SK-N-SH (cell line): ENCODE measurements at regions not wholly inside any gene's neighbourhood (a gene's known extent, or its start where the extent isn't known, plus 50 kb on each side); places are given as distances from the start of the nearest gene placed in this dataset.

Experiments
- CTCF ChIA-PET: fragments of 300-600, 350-600 bp; formaldehyde crosslinking; extraction: SDS; loops from one replicate; lab custom pipeline; 2021; lab: Yijun Ruan, JAX
- POLR2A ChIA-PET: fragments of 350-600 bp; sonication (Branson Sonifier 250); formaldehyde crosslinking; extraction: SDS; loops from one replicate; lab custom pipeline; 2020; ENCODE audit warnings: antibody characterized with exemption, inconsistent platforms; lab: Yijun Ruan, JAX
- DNase-seq: peaks from one replicate; pipeline ENCODE4 v3.0.0; 2012
- H2AFZ ChIP-seq: fragments of 200-600 bp; sonication (generic); 2 replicates; pipeline ENCODE4 v1.8.1; 2016; ENCODE audit warnings: antibody characterized with exemption, mild to moderate bottlenecking, low read depth
- H3F3A ChIP-seq: fragments of 200-600 bp; sonication (generic); replicated peaks from 2 replicates; pipeline ENCODE3; 2016; ENCODE audit warnings: antibody characterized with exemption, mild to moderate bottlenecking; ENCODE audit not compliant: insufficient read depth
- H3K27ac ChIP-seq, 2 experiments: fragments of 200-500 bp in 1 of 2; fragments of 200-600 bp in 1 of 2; sonication (Bioruptor generic) in 1 of 2; sonication (generic), shearing (Covaris generic) in 1 of 2; 2 replicates each; pipeline versions ENCODE4 v1.5.1 to v1.6.1; 2014 to 2016; ENCODE audit warnings: low read depth in 2 of 2, inconsistent platforms in 1 of 2, low read length in 1 of 2, mild to moderate bottlenecking in 1 of 2, mixed read lengths in 1 of 2
- H3K27me3 ChIP-seq: fragments of 200-600 bp; sonication (generic), shearing (Covaris generic); 2 replicates; pipeline ENCODE4 v1.6.1; 2016; ENCODE audit warnings: mixed run types; ENCODE audit not compliant: insufficient read depth
- H3K36me3 ChIP-seq, 2 experiments: fragments of 200-500 bp in 1 of 2; fragments of 200-600 bp in 1 of 2; sonication (Bioruptor generic) in 1 of 2; sonication (generic) in 1 of 2; replicated peaks in 1 of 2; 2 replicates each; pipeline versions ENCODE3 to v1.5.1; 2014 to 2016; ENCODE audit warnings: low read length in 1 of 2, mild to moderate bottlenecking in 1 of 2; ENCODE audit not compliant: insufficient read depth in 2 of 2, control insufficient read depth in 1 of 2
- H3K4me1 ChIP-seq, 2 experiments: fragments of 200-500 bp in 1 of 2; fragments of 200-600 bp in 1 of 2; sonication (Bioruptor generic) in 1 of 2; sonication (generic), shearing (Covaris generic) in 1 of 2; 2 replicates each; pipeline versions ENCODE4 v1.5.1 to v1.6.1; 2014 to 2016; ENCODE audit warnings: low read depth in 1 of 2, low read length in 1 of 2, mixed run types in 1 of 2; ENCODE audit not compliant: insufficient read depth in 2 of 2, control insufficient read depth in 1 of 2
- H3K4me2 ChIP-seq: fragments of 200-600 bp; sonication (generic), shearing (Covaris generic); 2 replicates; pipeline ENCODE4 v1.6.1; 2017; ENCODE audit warnings: mixed run types
- H3K4me3 ChIP-seq, 2 experiments: fragments of 200-500 bp in 1 of 2; fragments of 200-600 bp in 1 of 2; sonication (Bioruptor generic) in 1 of 2; sonication (generic), shearing (Covaris generic) in 1 of 2; 2 replicates each; pipeline versions ENCODE4 v1.5.1 to v1.8.1; 2014 to 2016; ENCODE audit warnings: low read depth in 2 of 2, inconsistent platforms in 1 of 2, low read length in 1 of 2, mild to moderate bottlenecking in 1 of 2, mixed read lengths in 1 of 2, moderate library complexity in 1 of 2
- H3K79me2 ChIP-seq: fragments of 200-600 bp; sonication (generic); 2 replicates; pipeline ENCODE4 v1.8.1; 2017; ENCODE audit warnings: mild to moderate bottlenecking; ENCODE audit not compliant: insufficient read depth
- H3K9ac ChIP-seq: fragments of 200-600 bp; sonication (generic); 2 replicates; pipeline ENCODE4 v1.6.1; 2017; ENCODE audit warnings: mixed run types
- H3K9me2 ChIP-seq: fragments of 200-600 bp; sonication (generic); 2 replicates; pipeline ENCODE4 v1.6.1; 2017; ENCODE audit warnings: mixed run types
- H3K9me3 ChIP-seq: fragments of 200-600 bp; sonication (generic); 2 replicates; pipeline ENCODE4 v1.6.1; 2017; ENCODE audit warnings: mixed run types, mild to moderate bottlenecking, moderate library complexity
- H4K20me1 ChIP-seq: fragments of 200-600 bp; sonication (generic); 2 replicates; pipeline ENCODE4 v1.6.1; 2017; ENCODE audit warnings: mild to moderate bottlenecking, mixed run types; ENCODE audit not compliant: insufficient read depth
- CHD2 ChIP-seq: fragments of 150-350 bp; IDR thresholded peaks from 2 replicates; pipeline ENCODE4 v1.6.1; 2018; ENCODE audit warnings: low read length; ENCODE audit not compliant: partially characterized antibody
- CTCF ChIP-seq: fragments of 200-600 bp; sonication (generic); IDR thresholded peaks from 2 replicates; pipeline ENCODE4 v1.6.1; 2017; ENCODE audit warnings: antibody characterized with exemption, mild to moderate bottlenecking, moderate library complexity
- EP300 ChIP-seq, 2 experiments: IDR thresholded peaks; 2 replicates each; pipeline versions ENCODE4 v1.4.0 to v1.6.1; 2012; ENCODE audit warnings: borderline replicate concordance in 1 of 2, low read depth in 1 of 2, low read length in 1 of 2
- EZH2phosphoT487 ChIP-seq: fragments of 200-600 bp; sonication (generic); IDR thresholded peaks from 2 replicates; pipeline ENCODE4 v1.6.1; 2017; ENCODE audit warnings: low read depth, mixed run types, mild to moderate bottlenecking, antibody characterized with exemption, moderate library complexity, borderline replicate concordance
- FOXM1 ChIP-seq: IDR thresholded peaks from 2 replicates; pipeline ENCODE4 v1.4.0; 2012; ENCODE audit warnings: low read depth, mild to moderate bottlenecking
- JUND ChIP-seq: IDR thresholded peaks from 2 replicates; pipeline ENCODE4 v1.4.0; 2012
- MAX ChIP-seq: IDR thresholded peaks from 2 replicates; pipeline ENCODE4 v1.4.0; 2012; ENCODE audit warnings: low read depth
- MEF2A ChIP-seq: IDR thresholded peaks from 2 replicates; pipeline ENCODE4 v1.4.0; 2012; ENCODE audit warnings: low read depth, borderline replicate concordance
- NFIC ChIP-seq: IDR thresholded peaks from 2 replicates; pipeline ENCODE4 v1.4.0; 2012; ENCODE audit warnings: borderline replicate concordance
- RAD21 ChIP-seq: IDR thresholded peaks from 2 replicates; pipeline ENCODE4 v1.6.1; 2012; ENCODE audit warnings: mild to moderate bottlenecking, low read length
- RCOR1 ChIP-seq: fragments of 150-350 bp; IDR thresholded peaks from 2 replicates; pipeline ENCODE4 v1.6.1; 2017; ENCODE audit warnings: antibody characterized with exemption, low read length
- RFX5 ChIP-seq: IDR thresholded peaks from 2 replicates; pipeline ENCODE4 v1.6.1; 2012; ENCODE audit warnings: mild to moderate bottlenecking, improper control_type of control experiment, low read length
- RXRA ChIP-seq: IDR thresholded peaks from 2 replicates; pipeline ENCODE4 v1.4.0; 2012; ENCODE audit warnings: low read depth, mild to moderate bottlenecking, borderline replicate concordance
- TEAD4 ChIP-seq: IDR thresholded peaks from 2 replicates; pipeline ENCODE4 v1.4.0; 2012; ENCODE audit warnings: mild to moderate bottlenecking, borderline replicate concordance; ENCODE audit not compliant: insufficient read depth
- ZBTB33 ChIP-seq: IDR thresholded peaks from 2 replicates; pipeline ENCODE4 v1.4.0; 2012; ENCODE audit warnings: low read depth, borderline replicate concordance
- WGBS: methylation state at CpG from one replicate; pipeline ENCODE4 v1.1.6; 2017; ENCODE audit warnings: low lambda C conversion rate; 5-methylcytosine and 5-hydroxymethylcytosine counted together
- TF ChIP-seq, protein P1 (sequence below): fragments of 150-350 bp; IDR thresholded peaks from 2 replicates; pipeline ENCODE4 v1.6.1; 2017; ENCODE audit warnings: antibody characterized with exemption, low read length, low read depth, borderline replicate concordance

DNA sequence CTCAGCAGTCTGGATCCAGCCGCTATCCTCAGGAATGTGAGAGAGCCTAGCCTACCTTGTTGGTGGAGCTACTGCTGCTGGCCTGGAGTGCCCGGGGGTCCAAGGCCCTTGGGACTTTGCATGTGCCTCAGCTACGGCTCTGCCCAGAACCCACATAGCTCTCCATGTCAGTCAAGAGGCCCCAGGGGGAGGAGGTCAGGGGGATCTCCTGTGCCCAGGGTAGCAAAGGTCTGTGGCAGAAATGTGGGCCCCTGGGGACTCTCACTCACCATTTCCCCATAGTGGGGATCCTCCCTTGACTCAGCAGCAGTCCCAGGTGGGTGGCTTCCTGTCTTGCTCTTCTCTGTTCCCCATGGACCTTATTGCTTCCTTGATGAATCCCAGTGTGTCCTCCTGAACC is 342.7 kb upstream of the CHAC2 start:
- ChIA-PET POLR2A (no interaction called here), CTCF (interaction anchor here (1.3 kb wide), 1 partner anchor 315 kb away, joined by 3 read pairs; no protein-coding TSS in a partner anchor)
- H3K9me2 ChIP-seq = no peaks in the 10 kb centered on the region
- H3K79me2 ChIP-seq = no peaks in the 10 kb centered on the region
- 33% methylated on average over 3 of the region's 3 CpGs for WGBS
- no peak overlapping the region for H3K4me3 ChIP-seq
- no peak for DNase-seq
- no peaks in the 10 kb centered on the region for H3K36me3 ChIP-seq
- H3F3A ChIP-seq = no peaks in the 10 kb centered on the region
- no peaks in the 10 kb centered on the region; the same call in 1 of the 2 replicates for H3K27me3 ChIP-seq
- H4K20me1 ChIP-seq = no peaks in the 10 kb centered on the region
- no peaks in the 10 kb centered on the region for H3K4me1 ChIP-seq
- TF ChIP-seq CTCF = no peak
- no peak for TF ChIP-seq MAX
- no peak for TF ChIP-seq NFIC
- TF ChIP-seq RAD21 = no peak
- TF ChIP-seq RCOR1 = no peak
- TF ChIP-seq RXRA = no peak
- no peak for TF ChIP-seq TEAD4
- no peak for TF ChIP-seq FOXM1
- no peak overlapping the region for H3K9ac ChIP-seq
- no peaks in the 10 kb centered on the region for H3K9me3 ChIP-seq
- no peak overlapping the region for H3K4me2 ChIP-seq
- H3K27ac ChIP-seq = no peak overlapping the region
- no peak overlapping the region for H2AFZ ChIP-seq

- Histone ChIP-seq H3K79me2 (no peaks in the 10 kb centered on the region), H4K20me1 (no peaks in the 10 kb centered on the region), H3K4me2 (no peak overlapping the region), H3K9ac (no peak overlapping the region), H3K27ac (no peak overlapping the region), H3K4me3 (no peak overlapping the region), H3K27me3 (no peaks in the 10 kb centered on the region; the same call in 1 of the 2 replicates), H3F3A (no peaks in the 10 kb centered on the region), H3K9me3 (no peaks in the 10 kb centered on the region), H3K9me2 (no peaks in the 10 kb centered on the region), H3K4me1 (no peaks in the 10 kb centered on the region), H3K36me3 (no peaks in the 10 kb centered on the region), H2AFZ (no peak overlapping the region)
- ChIA-PET POLR2A (no interaction called here), CTCF (interaction anchor here (0.6 to 1.9 kb wide), 6 partner anchors 14 to 1281 kb away, joined by 3 to 7 read pairs (median 4); no protein-coding TSS in a partner anchor)
- WGBS = 22% methylated on average over 3 of the region's 3 CpGs
- no peak for DNase-seq
- no peak for TF ChIP-seq RAD21
- no peak for TF ChIP-seq CHD2
- no peak for TF ChIP-seq RFX5
- TF ChIP-seq EP300 (IDR thresholded peaks at IDR 0.05; ENCODE audit: borderline replicate concordance in 1 of 2, low read depth in 1 of 2, low read length in 1 of 2) = no peak
- no peak for TF ChIP-seq CTCF
- TF ChIP-seq MAX = no peak
- no peak for TF ChIP-seq JUND
- no peak for TF ChIP-seq MEF2A
- no peak for TF ChIP-seq FOXM1
- TF ChIP-seq, protein P1, sequence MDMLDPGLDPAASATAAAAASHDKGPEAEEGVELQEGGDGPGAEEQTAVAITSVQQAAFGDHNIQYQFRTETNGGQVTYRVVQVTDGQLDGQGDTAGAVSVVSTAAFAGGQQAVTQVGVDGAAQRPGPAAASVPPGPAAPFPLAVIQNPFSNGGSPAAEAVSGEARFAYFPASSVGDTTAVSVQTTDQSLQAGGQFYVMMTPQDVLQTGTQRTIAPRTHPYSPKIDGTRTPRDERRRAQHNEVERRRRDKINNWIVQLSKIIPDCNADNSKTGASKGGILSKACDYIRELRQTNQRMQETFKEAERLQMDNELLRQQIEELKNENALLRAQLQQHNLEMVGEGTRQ = no peak
- no peak for TF ChIP-seq ZBTB33
- TF ChIP-seq EZH2phosphoT487 = no peak
These were observed 344.1 kb upstream of the CHAC2 start for GRCh38 chr2:53423465-53423864.
